ENCODE measurements at regions not wholly inside any gene's neighbourhood (a gene's known extent, or its start where the extent isn't known, plus 50 kb on each side); places are given as distances from the start of the nearest gene placed in this dataset.

GRCh38 chr13:106284358-106284757 lies 251.1 kb downstream of the EFNB2 start:
- Histone ChIP-seq H3K4me1 (ENCODE audit: control insufficient read depth, insufficient read depth, low read length) (no peaks in the 10 kb centered on the region), H3K4me3 (ENCODE audit: low read length) (no peak overlapping the region), H3K9me3 (ENCODE audit: control insufficient read depth, insufficient read depth, low read length) (no peaks in the 10 kb centered on the region), H3K27ac (ENCODE audit: low read length) (no peak overlapping the region), H3K27me3 (ENCODE audit: control insufficient read depth, insufficient read depth, low read length) (no peaks in the 10 kb centered on the region), H3K36me3 (ENCODE audit: control insufficient read depth, insufficient read depth, low read length) (no peaks in the 10 kb centered on the region)
- WGBS (ENCODE audit: insufficient coverage, insufficient read length): no CpG with 5 or more reads among the region's 2 CpGs
- no peak for DNase-seq (ENCODE audit: low read depth, low spot score)

GRCh38 chr13:106281426-106281825 lies 254.0 kb downstream of the EFNB2 start:
- no peaks in the 10 kb centered on the region; the same call in 1 of the 2 replicates for H3K27me3 ChIP-seq (ENCODE audit: control insufficient read depth, insufficient read depth, low read length)
- H3K9me3 ChIP-seq (ENCODE audit: control insufficient read depth, insufficient read depth, low read length): no peaks in the 10 kb centered on the region
- H3K27ac ChIP-seq (ENCODE audit: low read length): no peak overlapping the region
- no peaks in the 10 kb centered on the region for H3K36me3 ChIP-seq (ENCODE audit: control insufficient read depth, insufficient read depth, low read length)
- no peak for DNase-seq (ENCODE audit: low read depth, low spot score)
- no peaks in the 10 kb centered on the region for H3K4me1 ChIP-seq (ENCODE audit: control insufficient read depth, insufficient read depth, low read length)
- no peak overlapping the region for H3K4me3 ChIP-seq (ENCODE audit: low read length)
- WGBS (ENCODE audit: insufficient coverage, insufficient read length): no CpG with 5 or more reads among the region's 9 CpGs

- DNase-seq (ENCODE audit: low read depth, low spot score): no peak
- Histone ChIP-seq H3K4me1 (ENCODE audit: control insufficient read depth, insufficient read depth, low read length) (no peaks in the 10 kb centered on the region), H3K4me3 (ENCODE audit: low read length) (no peak overlapping the region), H3K27me3 (ENCODE audit: control insufficient read depth, insufficient read depth, low read length) (no peaks in the 10 kb centered on the region; the same call in 1 of the 2 replicates), H3K27ac (ENCODE audit: low read length) (no peak overlapping the region), H3K36me3 (ENCODE audit: control insufficient read depth, insufficient read depth, low read length) (no peaks in the 10 kb centered on the region), H3K9me3 (ENCODE audit: control insufficient read depth, insufficient read depth, low read length) (no peaks in the 10 kb centered on the region)
- no CpG with 5 or more reads among the region's 10 CpGs for WGBS (ENCODE audit: insufficient coverage, insufficient read length)
Measured at GRCh38 chr13:106277484-106278154, 257.8 kb downstream of the EFNB2 start.

- Histone ChIP-seq H3K27ac (ENCODE audit: low read length) (no peak overlapping the region), H3K36me3 (ENCODE audit: control insufficient read depth, insufficient read depth, low read length) (no peaks in the 10 kb centered on the region), H3K9me3 (ENCODE audit: control insufficient read depth, insufficient read depth, low read length) (no peaks in the 10 kb centered on the region), H3K27me3 (ENCODE audit: control insufficient read depth, insufficient read depth, low read length) (no peaks in the 10 kb centered on the region; the same call in 1 of the 2 replicates), H3K4me1 (ENCODE audit: control insufficient read depth, insufficient read depth, low read length) (no peaks in the 10 kb centered on the region), H3K4me3 (ENCODE audit: low read length) (no peak overlapping the region)
- WGBS (ENCODE audit: insufficient coverage, insufficient read length): no CpG with 5 or more reads among the region's 4 CpGs
- DNase-seq (ENCODE audit: low read depth, low spot score): no peak
Measured at GRCh38 chr13:106276876-106277275, 258.6 kb downstream of the EFNB2 start.

GRCh38 chr13:106275446-106276032 lies 259.9 kb downstream of the EFNB2 start:
- Histone ChIP-seq H3K9me3 (ENCODE audit: control insufficient read depth, insufficient read depth, low read length) (no peaks in the 10 kb centered on the region), H3K36me3 (ENCODE audit: control insufficient read depth, insufficient read depth, low read length) (no peaks in the 10 kb centered on the region), H3K27ac (ENCODE audit: low read length) (no peak overlapping the region), H3K4me3 (ENCODE audit: low read length) (no peak overlapping the region), H3K27me3 (ENCODE audit: control insufficient read depth, insufficient read depth, low read length) (no peaks in the 10 kb centered on the region; the same call in 1 of the 2 replicates), H3K4me1 (ENCODE audit: control insufficient read depth, insufficient read depth, low read length) (no peaks in the 10 kb centered on the region)
- WGBS (ENCODE audit: insufficient coverage, insufficient read length): no CpG with 5 or more reads among the region's 4 CpGs
- no peak for DNase-seq (ENCODE audit: low read depth, low spot score)

GRCh38 chr13:106274551-106275203 lies 260.8 kb downstream of the EFNB2 start:
- H3K27me3 ChIP-seq (ENCODE audit: control insufficient read depth, insufficient read depth, low read length): no peaks in the 10 kb centered on the region; the same call in 1 of the 2 replicates
- no peak for DNase-seq (ENCODE audit: low read depth, low spot score)
- no peaks in the 10 kb centered on the region for H3K9me3 ChIP-seq (ENCODE audit: control insufficient read depth, insufficient read depth, low read length)
- no peak overlapping the region for H3K4me3 ChIP-seq (ENCODE audit: low read length)
- no peak overlapping the region for H3K27ac ChIP-seq (ENCODE audit: low read length)
- no peaks in the 10 kb centered on the region for H3K36me3 ChIP-seq (ENCODE audit: control insufficient read depth, insufficient read depth, low read length)
- H3K4me1 ChIP-seq (ENCODE audit: control insufficient read depth, insufficient read depth, low read length): no peaks in the 10 kb centered on the region
- no CpG with 5 or more reads among the region's 3 CpGs for WGBS (ENCODE audit: insufficient coverage, insufficient read length)

GRCh38 chr13:106263801-106264200 lies 271.7 kb downstream of the EFNB2 start:
- no CpG with 5 or more reads among the region's 4 CpGs for WGBS (ENCODE audit: insufficient coverage, insufficient read length)
- no peaks in the 10 kb centered on the region for H3K27me3 ChIP-seq (ENCODE audit: control insufficient read depth, insufficient read depth, low read length)
- DNase-seq (ENCODE audit: low read depth, low spot score): no peak
- H3K4me1 ChIP-seq (ENCODE audit: control insufficient read depth, insufficient read depth, low read length): no peaks in the 10 kb centered on the region
- no peak overlapping the region for H3K4me3 ChIP-seq (ENCODE audit: low read length)
- no peak overlapping the region for H3K27ac ChIP-seq (ENCODE audit: low read length)
- no peaks in the 10 kb centered on the region for H3K36me3 ChIP-seq (ENCODE audit: control insufficient read depth, insufficient read depth, low read length)
- H3K9me3 ChIP-seq (ENCODE audit: control insufficient read depth, insufficient read depth, low read length): no peaks in the 10 kb centered on the region; the same call in 1 of the 2 replicates

- no CpG with 5 or more reads among the region's 8 CpGs for WGBS (ENCODE audit: insufficient coverage, insufficient read length)
- H3K27ac ChIP-seq (ENCODE audit: low read length): no peak overlapping the region
- no peaks in the 10 kb centered on the region for H3K27me3 ChIP-seq (ENCODE audit: control insufficient read depth, insufficient read depth, low read length)
- H3K36me3 ChIP-seq (ENCODE audit: control insufficient read depth, insufficient read depth, low read length): no peaks in the 10 kb centered on the region
- H3K4me3 ChIP-seq (ENCODE audit: low read length): no peak overlapping the region
- H3K4me1 ChIP-seq (ENCODE audit: control insufficient read depth, insufficient read depth, low read length): no peaks in the 10 kb centered on the region
- DNase-seq (ENCODE audit: low read depth, low spot score): no peak
- H3K9me3 ChIP-seq (ENCODE audit: control insufficient read depth, insufficient read depth, low read length): no peaks in the 10 kb centered on the region; the same call in 1 of the 2 replicates
Measured at GRCh38 chr13:106262886-106263285, 272.6 kb downstream of the EFNB2 start.

GRCh38 chr13:106261450-106261849 lies 274.0 kb downstream of the EFNB2 start:
- Histone ChIP-seq H3K4me1 (ENCODE audit: control insufficient read depth, insufficient read depth, low read length) (no peaks in the 10 kb centered on the region), H3K27ac (ENCODE audit: low read length) (no peak overlapping the region), H3K36me3 (ENCODE audit: control insufficient read depth, insufficient read depth, low read length) (no peaks in the 10 kb centered on the region), H3K9me3 (ENCODE audit: control insufficient read depth, insufficient read depth, low read length) (no peaks in the 10 kb centered on the region; the same call in 1 of the 2 replicates), H3K4me3 (ENCODE audit: low read length) (no peak overlapping the region), H3K27me3 (ENCODE audit: control insufficient read depth, insufficient read depth, low read length) (no peaks in the 10 kb centered on the region)
- no peak for DNase-seq (ENCODE audit: low read depth, low spot score)
- WGBS (ENCODE audit: insufficient coverage, insufficient read length): 100% methylated on average over 3 of the region's 7 CpGs

GRCh38 chr13:106260352-106260751 lies 275.1 kb downstream of the EFNB2 start:
- H3K27me3 ChIP-seq (ENCODE audit: control insufficient read depth, insufficient read depth, low read length): no peaks in the 10 kb centered on the region
- WGBS (ENCODE audit: insufficient coverage, insufficient read length): no CpG with 5 or more reads among the region's 20 CpGs
- no peak for DNase-seq (ENCODE audit: low read depth, low spot score)

More at GRCh38 chr13:106260352-106260751, 275.1 kb downstream of the EFNB2 start:
- Histone ChIP-seq H3K9me3 (ENCODE audit: control insufficient read depth, insufficient read depth, low read length) (no peaks in the 10 kb centered on the region; the same call in 1 of the 2 replicates), H3K36me3 (ENCODE audit: control insufficient read depth, insufficient read depth, low read length) (no peaks in the 10 kb centered on the region), H3K4me3 (ENCODE audit: low read length) (no peak overlapping the region), H3K27ac (ENCODE audit: low read length) (no peak overlapping the region), H3K4me1 (ENCODE audit: control insufficient read depth, insufficient read depth, low read length) (no peaks in the 10 kb centered on the region)

Data from iPS DF 6.9 (cell line).